ENCODE measurements at regions not wholly inside any gene's neighbourhood (a gene's known extent, or its start where the extent isn't known, plus 50 kb on each side); places are given as distances from the start of the nearest gene placed in this dataset.

GRCh38 chr2:128784626-128785306 lies 466.1 kb upstream of the HS6ST1 start:
- TF ChIP-seq CTCF (IDR thresholded peaks at IDR 0.05) (no peak), POLR2AphosphoS5 (IDR thresholded peaks at IDR 0.05) (no peak)

Data from prostate gland (tissue), 2 donors.